ENCODE measurements at regions not wholly inside any gene's neighbourhood (a gene's known extent, or its start where the extent isn't known, plus 50 kb on each side); places are given as distances from the start of the nearest gene placed in this dataset.

DNA sequence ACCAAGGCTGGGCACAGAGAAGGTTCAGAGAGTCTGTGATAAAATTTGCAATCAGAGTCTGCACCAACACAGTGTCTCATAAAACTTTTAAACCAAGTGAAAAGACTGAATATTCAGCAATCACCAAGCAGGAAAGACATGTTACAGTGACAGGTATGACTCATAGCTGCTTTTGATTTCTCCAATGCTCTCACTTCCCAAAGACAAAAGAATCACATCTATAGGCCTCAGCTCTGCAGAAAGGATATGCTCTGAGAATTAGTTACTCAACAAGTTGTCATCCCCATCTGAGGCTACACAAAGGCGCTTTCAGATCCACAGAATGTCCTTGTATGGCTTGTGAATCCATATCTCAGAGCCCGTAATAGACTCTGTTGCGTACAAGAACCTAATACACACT, 92.5 kb downstream of the KCNF1 start:
- intact Hi-C loops (cut with DNase I), result no loop called here
- TF ChIP-seq, protein P1, sequence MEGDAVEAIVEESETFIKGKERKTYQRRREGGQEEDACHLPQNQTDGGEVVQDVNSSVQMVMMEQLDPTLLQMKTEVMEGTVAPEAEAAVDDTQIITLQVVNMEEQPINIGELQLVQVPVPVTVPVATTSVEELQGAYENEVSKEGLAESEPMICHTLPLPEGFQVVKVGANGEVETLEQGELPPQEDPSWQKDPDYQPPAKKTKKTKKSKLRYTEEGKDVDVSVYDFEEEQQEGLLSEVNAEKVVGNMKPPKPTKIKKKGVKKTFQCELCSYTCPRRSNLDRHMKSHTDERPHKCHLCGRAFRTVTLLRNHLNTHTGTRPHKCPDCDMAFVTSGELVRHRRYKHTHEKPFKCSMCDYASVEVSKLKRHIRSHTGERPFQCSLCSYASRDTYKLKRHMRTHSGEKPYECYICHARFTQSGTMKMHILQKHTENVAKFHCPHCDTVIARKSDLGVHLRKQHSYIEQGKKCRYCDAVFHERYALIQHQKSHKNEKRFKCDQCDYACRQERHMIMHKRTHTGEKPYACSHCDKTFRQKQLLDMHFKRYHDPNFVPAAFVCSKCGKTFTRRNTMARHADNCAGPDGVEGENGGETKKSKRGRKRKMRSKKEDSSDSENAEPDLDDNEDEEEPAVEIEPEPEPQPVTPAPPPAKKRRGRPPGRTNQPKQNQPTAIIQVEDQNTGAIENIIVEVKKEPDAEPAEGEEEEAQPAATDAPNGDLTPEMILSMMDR (IDR thresholded peaks at IDR 0.05), result no peak
- TF ChIP-seq POLR2A (IDR thresholded peaks at IDR 0.05), result no peak
- H3K36me3 ChIP-seq, result no peaks in the 10 kb centered on the region
- H3K27me3 ChIP-seq, result no peaks in the 10 kb centered on the region
- no peaks in the 10 kb centered on the region for H3K4me1 ChIP-seq
- H3K27ac ChIP-seq, result no peak overlapping the region
- WGBS, 2 donors, result 93 to 95% methylated on average over 3 of the region's 3 CpGs
- no peak for DNase-seq
- no peaks in the 10 kb centered on the region for H3K9me3 ChIP-seq
- H3K4me3 ChIP-seq (replicated peaks in 1 of 3), result no peak overlapping the region

DNA sequence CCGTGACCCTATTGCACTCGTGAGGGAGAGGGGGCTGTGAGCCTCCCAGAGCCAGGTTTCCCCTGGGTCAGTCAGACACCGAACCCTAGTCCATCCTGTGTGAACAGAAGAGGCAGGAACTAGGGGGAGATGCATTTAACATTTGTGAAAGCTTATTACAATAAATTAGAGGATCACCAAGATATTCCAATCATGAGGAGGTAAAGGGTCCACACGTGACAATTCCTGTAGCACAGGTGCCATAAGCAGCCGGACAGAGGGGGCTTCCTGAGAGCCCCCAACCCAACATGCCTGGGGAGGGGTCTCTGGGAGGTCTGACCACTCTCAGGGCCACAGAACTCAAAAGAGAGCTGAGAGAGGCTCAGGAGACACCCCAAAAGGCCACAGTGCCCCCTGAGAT, 93.3 kb downstream of the KCNF1 start:
- WGBS, 2 donors, result 83 to 87% methylated on average over 5 of the region's 5 CpGs

DNA sequence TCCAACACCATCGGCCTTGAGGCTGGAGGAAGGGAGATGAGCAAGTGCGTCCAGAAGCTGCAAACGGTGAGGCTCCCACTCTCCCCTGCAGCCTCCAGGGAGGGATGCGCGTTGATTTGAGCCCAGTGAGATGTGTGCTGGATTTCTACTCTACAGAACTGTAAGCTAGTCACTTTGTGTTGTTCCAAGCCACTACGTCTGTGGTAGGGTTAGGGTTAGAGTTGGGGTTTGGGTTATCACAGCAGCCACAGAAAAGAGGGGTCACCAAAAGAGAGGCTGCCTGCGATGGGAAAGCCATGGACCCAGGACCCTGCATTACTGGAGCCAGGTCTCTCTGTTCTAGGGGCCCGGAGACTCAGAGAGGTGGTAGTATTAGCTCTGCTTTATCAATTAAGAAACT, 94.5 kb downstream of the KCNF1 start:
- Histone ChIP-seq H3K9me3 (no peaks in the 10 kb centered on the region), H3K4me3 (replicated peaks in 1 of 3) (no peak overlapping the region), H3K4me1 (no peaks in the 10 kb centered on the region), H3K27ac (no peak overlapping the region), H3K27me3 (no peaks in the 10 kb centered on the region), H3K36me3 (no peaks in the 10 kb centered on the region)
- DNase-seq, result no peak
- TF ChIP-seq, protein P1 (IDR thresholded peaks at IDR 0.05), result no peak
- TF ChIP-seq POLR2A (IDR thresholded peaks at IDR 0.05), result no peak
- 86 to 93% methylated on average over 6 to 8 of the region's 8 CpGs for WGBS, 2 donors
- intact Hi-C loops (cut with DNase I), result no loop called here

More for the DNA sequence above, 93.3 kb downstream of the KCNF1 start:
- no peak for DNase-seq
- no peaks in the 10 kb centered on the region for H3K36me3 ChIP-seq
- H3K4me1 ChIP-seq, result no peaks in the 10 kb centered on the region
- H3K27me3 ChIP-seq, result no peaks in the 10 kb centered on the region
- no peak overlapping the region for H3K27ac ChIP-seq
- no peaks in the 10 kb centered on the region for H3K9me3 ChIP-seq
- intact Hi-C loops (cut with DNase I), result no loop called here
- TF ChIP-seq POLR2A (IDR thresholded peaks at IDR 0.05), result no peak
- TF ChIP-seq, protein P1 (IDR thresholded peaks at IDR 0.05), result no peak
- no peak overlapping the region for H3K4me3 ChIP-seq (replicated peaks in 1 of 3)

DNA sequence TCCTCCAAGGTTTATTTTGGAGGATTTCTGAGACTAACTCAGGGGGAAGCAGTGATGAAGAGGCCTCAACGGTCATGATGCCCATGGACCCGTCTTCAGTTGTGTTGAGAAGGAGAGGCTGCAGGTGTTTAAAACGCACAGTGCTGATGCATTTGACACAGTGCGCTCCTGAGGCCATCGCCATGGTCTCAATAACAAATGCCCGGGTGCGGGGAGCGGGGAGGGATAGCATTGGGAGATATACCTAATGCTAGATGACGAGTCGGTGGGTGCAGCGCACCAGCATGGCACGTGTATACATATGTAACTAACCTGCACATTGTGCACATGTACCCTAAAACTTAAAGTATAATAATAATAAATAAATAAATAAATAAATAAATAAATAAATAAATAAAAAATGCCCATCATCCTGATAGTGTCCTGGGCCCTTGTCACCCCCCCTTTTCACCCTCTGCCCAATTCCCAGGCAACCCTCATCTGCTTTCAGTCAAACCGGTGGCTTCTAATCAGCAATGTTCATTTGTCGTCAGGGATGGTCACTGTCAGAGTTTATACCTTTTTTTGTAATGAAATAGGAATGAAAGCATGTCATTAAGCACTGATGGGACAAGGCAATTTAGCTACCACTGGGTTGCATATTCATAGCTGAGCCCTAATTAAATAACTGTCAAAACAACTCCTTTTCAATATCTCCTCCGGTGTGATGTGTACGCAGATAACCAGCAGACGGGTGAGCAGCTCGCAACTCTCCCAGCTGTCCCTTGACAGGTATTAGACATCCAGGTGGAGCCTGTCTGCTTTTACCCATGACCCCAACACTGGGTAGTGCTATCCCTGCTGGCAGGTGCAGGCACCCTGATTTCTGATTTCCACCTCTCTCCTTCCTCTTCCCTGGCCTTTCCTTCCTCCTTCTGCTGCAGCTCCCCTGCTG, 95.9 kb downstream of the KCNF1 start:
- intact Hi-C loops (cut with DNase I), result no loop called here
- WGBS, 2 donors, result 92 to 93% methylated on average over 18 of the region's 18 CpGs

DNA sequence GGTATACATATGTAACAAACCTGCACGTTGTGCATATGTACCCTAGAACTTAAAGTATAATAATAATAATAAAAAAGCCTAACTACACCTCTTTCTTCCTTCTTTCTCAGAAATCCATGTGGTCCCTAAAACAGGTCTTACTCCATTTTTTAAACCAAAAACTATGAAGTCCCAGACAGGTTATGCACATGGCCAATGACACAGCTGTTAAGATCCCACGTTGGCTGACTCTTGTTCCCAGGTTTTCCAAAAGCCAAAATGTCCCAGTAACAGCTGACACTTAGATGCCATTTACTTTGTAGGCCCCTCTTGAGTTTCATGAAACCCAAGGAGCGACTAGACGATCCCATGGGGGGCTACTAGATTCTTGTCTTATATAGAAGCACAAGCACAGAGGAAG, 97.0 kb downstream of the KCNF1 start:
- 78 to 85% methylated on average over 4 of the region's 4 CpGs for WGBS, 2 donors
- no peak overlapping the region for H3K27ac ChIP-seq
- H3K9me3 ChIP-seq, result no peaks in the 10 kb centered on the region
- H3K4me1 ChIP-seq, result no peaks in the 10 kb centered on the region
- H3K27me3 ChIP-seq, result no peaks in the 10 kb centered on the region
- DNase-seq, result no peak
- intact Hi-C loops (cut with DNase I), result no loop called here
- H3K4me3 ChIP-seq (replicated peaks in 1 of 3), result no peak overlapping the region
- no peak for TF ChIP-seq POLR2A (IDR thresholded peaks at IDR 0.05)
- TF ChIP-seq, protein P1 (IDR thresholded peaks at IDR 0.05), result no peak
- H3K36me3 ChIP-seq, result no peaks in the 10 kb centered on the region

More for the DNA sequence above, 95.9 kb downstream of the KCNF1 start:
- DNase-seq, result no peak
- Histone ChIP-seq H3K36me3 (no peaks in the 10 kb centered on the region), H3K4me3 (replicated peaks in 1 of 3) (no peak overlapping the region), H3K9me3 (no peaks in the 10 kb centered on the region), H3K4me1 (no peaks in the 10 kb centered on the region), H3K27ac (no peak overlapping the region), H3K27me3 (no peaks in the 10 kb centered on the region)
- no peak for TF ChIP-seq POLR2A (IDR thresholded peaks at IDR 0.05)
- TF ChIP-seq, protein P1 (IDR thresholded peaks at IDR 0.05), result no peak

Measured in thyroid gland (tissue), 4 donors.